Loucy (cell line): ENCODE measurements at regions not wholly inside any gene's neighbourhood (a gene's known extent, or its start where the extent isn't known, plus 50 kb on each side); places are given as distances from the start of the nearest gene placed in this dataset.
"Not testable (repeated sequence)": the region's sequence is repeated elsewhere in the genome, so short reads cannot be mapped to it uniquely, and the experiment has no call there.

Source experiments
- H2AFZ ChIP-seq: fragments of 200-600 bp; sonication (generic); 2 replicates; pipeline ENCODE4 v1.6.0; 2016; ENCODE audit warnings: antibody characterized with exemption, mild to moderate bottlenecking, low read length, moderate library complexity
- H3F3A ChIP-seq: fragments of 200-600 bp; 2 replicates; pipeline ENCODE4 v1.6.0; 2016; ENCODE audit warnings: antibody characterized with exemption, low read depth, mild to moderate bottlenecking
- H3K27me3 ChIP-seq: fragments of 200-600 bp; sonication (generic); 2 replicates; pipeline ENCODE4 v1.6.1; 2014; ENCODE audit warnings: low read length, mild to moderate bottlenecking; ENCODE audit not compliant: insufficient read depth, poor library complexity, severe bottlenecking
- H3K36me3 ChIP-seq: fragments of 200-600 bp; sonication (generic); 2 replicates; pipeline ENCODE4 v1.6.1; 2016; ENCODE audit warnings: low read length; ENCODE audit not compliant: insufficient read depth
- H3K4me1 ChIP-seq: fragments of 200-600 bp; sonication (generic); 2 replicates; pipeline ENCODE4 v1.5.1; 2014; ENCODE audit warnings: low read length, mild to moderate bottlenecking; ENCODE audit not compliant: insufficient read depth, poor library complexity, severe bottlenecking
- H3K4me2 ChIP-seq: fragments of 200-600 bp; sonication (generic); 2 replicates; pipeline ENCODE4 v1.6.0; 2014; ENCODE audit warnings: antibody characterized with exemption, low read length, low read depth, mild to moderate bottlenecking; ENCODE audit not compliant: poor library complexity, severe bottlenecking
- H3K4me3 ChIP-seq: fragments of 200-600 bp; sonication (generic); 2 replicates; pipeline ENCODE4 v1.5.1; 2014; ENCODE audit warnings: low read length, mild to moderate bottlenecking, mixed read lengths; ENCODE audit not compliant: poor library complexity, severe bottlenecking
- H3K79me2 ChIP-seq: fragments of 200-600 bp; sonication (generic); 2 replicates; pipeline ENCODE4 v1.6.1; 2014; ENCODE audit warnings: low read length; ENCODE audit not compliant: insufficient read depth
- H3K9ac ChIP-seq: fragments of 200-600 bp; sonication (generic); 2 replicates; pipeline ENCODE4 v1.6.0; 2014; ENCODE audit warnings: mild to moderate bottlenecking, low read depth, low read length, moderate library complexity; ENCODE audit not compliant: poor library complexity, severe bottlenecking
- H3K9me2 ChIP-seq: fragments of 200-600 bp; sonication (generic); replicated peaks from 2 replicates; pipeline ENCODE4 v1.6.1; 2016; ENCODE audit warnings: low read depth, low read length, mixed read lengths
- H3K9me3 ChIP-seq: fragments of 200-600 bp; sonication (generic); 2 replicates; pipeline ENCODE4 v1.6.1; 2014; ENCODE audit warnings: mild to moderate bottlenecking, antibody characterized with exemption, low read length, low read depth; ENCODE audit not compliant: insufficient read depth
- H4K20me1 ChIP-seq: fragments of 200-600 bp; sonication (generic); 2 replicates; pipeline ENCODE4 v1.6.0; 2014; ENCODE audit warnings: antibody characterized with exemption, low read length, mild to moderate bottlenecking; ENCODE audit not compliant: insufficient read depth, poor library complexity, severe bottlenecking
- CTCF ChIP-seq: fragments of 200-600 bp; sonication (generic); conservative IDR thresholded peaks from 2 replicates; pipeline ENCODE4 v1.5.1; 2014; ENCODE audit warnings: mild to moderate bottlenecking, antibody characterized with exemption, low read length
- EZH2phosphoT487 ChIP-seq: fragments of 200-600 bp; IDR thresholded peaks from 2 replicates; pipeline ENCODE4 v1.6.1; 2018; ENCODE audit warnings: antibody characterized with exemption, mild to moderate bottlenecking, moderate library complexity, borderline replicate concordance

GRCh38 chr21:17118638-17119384 is 394.0 kb upstream of the CXADR start:
- H4K20me1 ChIP-seq: no peaks in the 10 kb centered on the region
- H3K4me1 ChIP-seq: no peaks in the 10 kb centered on the region
- H3K4me2 ChIP-seq: no peak overlapping the region
- H3K9me3 ChIP-seq: no peaks in the 10 kb centered on the region; the same call in 1 of the 2 replicates
- no peak overlapping the region for H3K9ac ChIP-seq
- no peaks in the 10 kb centered on the region for H3F3A ChIP-seq
- no peaks in the 10 kb centered on the region for H3K27me3 ChIP-seq
- H3K79me2 ChIP-seq: no peaks in the 10 kb centered on the region
- no peak overlapping the region for H3K4me3 ChIP-seq
- H3K36me3 ChIP-seq: no peaks in the 10 kb centered on the region
- TF ChIP-seq EZH2phosphoT487: no peak
- no peak for TF ChIP-seq CTCF
- H3K9me2 ChIP-seq: no peaks in the 10 kb centered on the region
- H2AFZ ChIP-seq: no peak overlapping the region

GRCh38 chr21:17119466-17120297 is 393.2 kb upstream of the CXADR start:
- Histone ChIP-seq H3K36me3 (no peaks in the 10 kb centered on the region), H3F3A (no peaks in the 10 kb centered on the region), H4K20me1 (no peaks in the 10 kb centered on the region), H2AFZ (no peak overlapping the region), H3K9ac (no peak overlapping the region), H3K4me3 (no peak overlapping the region), H3K27me3 (no peaks in the 10 kb centered on the region), H3K9me2 (no peaks in the 10 kb centered on the region), H3K4me1 (no peaks in the 10 kb centered on the region), H3K4me2 (no peak overlapping the region), H3K9me3 (no peaks in the 10 kb centered on the region; the same call in 1 of the 2 replicates), H3K79me2 (no peaks in the 10 kb centered on the region)
- TF ChIP-seq CTCF: no peak
- TF ChIP-seq EZH2phosphoT487: no peak

- H2AFZ ChIP-seq, H3K9ac ChIP-seq, H3K27me3 ChIP-seq, H3K36me3 ChIP-seq, H3K4me1 ChIP-seq, H3K9me3 ChIP-seq, H3K4me2 ChIP-seq, H3K9me2 ChIP-seq, H3K79me2 ChIP-seq, H4K20me1 ChIP-seq, H3K4me3 ChIP-seq, H3F3A ChIP-seq: not testable (repeated sequence)
Measured at GRCh38 chr21:17127395-17127794, 385.4 kb upstream of the CXADR start.
